Left ventricle myocardium superior (tissue), 1 donor: ENCODE measurements at regions not wholly inside any gene's neighbourhood (a gene's known extent, or its start where the extent isn't known, plus 50 kb on each side); places are given as distances from the start of the nearest gene placed in this dataset.
A peak's percentile ranks its signal among the peaks of the same experiment; 100 is the strongest.

ENCODE experiments used
- ATAC-seq: fragments of 200-7000 bp; cut with Tn5 transposase; one replicate; pipeline ENCODE4 v1.9.1; 2020; ENCODE audit warnings: mild to moderate bottlenecking, moderate library complexity
- DNase-seq: peaks from one replicate; pipeline ENCODE4 v3.0.0-alpha.2; 2020
- intact Hi-C: fragments of 100-400 bp; cut with micrococcal nuclease; formaldehyde crosslinking; loops from one replicate; pipeline ENCODE4 v1.11.0; 2022
- donor health status: DM: no; HTN: yes; CAD: no; lungs with severe emphysema.

GRCh38 chr15:39165020-39165706 lies 415.7 kb upstream of the THBS1 start:
- DNase-seq (no peak), ATAC-seq (no peak)
- intact Hi-C loops, result loop anchor here (5.0 to 10.0 kb wide), 2 partner anchors 277 to 590 kb away; no protein-coding TSS in a partner anchor

GRCh38 chr15:39167164-39168058 lies 413.5 kb upstream of the THBS1 start:
- ATAC-seq (peak; percentile 58), DNase-seq (no peak)
- intact Hi-C loops, result loop anchor here (5.0 to 10.0 kb wide), 2 partner anchors 275 to 587 kb away; no protein-coding TSS in a partner anchor

- ATAC-seq, result peak; percentile 92
- DNase-seq, result no peak
- intact Hi-C loops, result loop anchor here (5.0 kb wide), 1 partner anchor 405 kb away; no protein-coding TSS in a partner anchor
Measured at GRCh38 chr15:39171944-39172368, 408.9 kb upstream of the THBS1 start.

GRCh38 chr15:39172380-39173281 lies 408.2 kb upstream of the THBS1 start:
- peak; percentile 79 for ATAC-seq
- intact Hi-C loops, result loop anchor here (5.0 kb wide), 1 partner anchor 405 kb away; no protein-coding TSS in a partner anchor
- no peak for DNase-seq

GRCh38 chr15:39173426-39173825 lies 407.5 kb upstream of the THBS1 start:
- intact Hi-C loops, result loop anchor here (5.0 kb wide), 1 partner anchor 404 kb away; no protein-coding TSS in a partner anchor
- no peak for DNase-seq
- no peak for ATAC-seq

- intact Hi-C loops, result loop anchor here (5.0 kb wide), 1 partner anchor 403 kb away; no protein-coding TSS in a partner anchor
- DNase-seq (no peak), ATAC-seq (no peak)
Measured at GRCh38 chr15:39174332-39174731, 406.5 kb upstream of the THBS1 start.

GRCh38 chr15:39176030-39176429 lies 404.8 kb upstream of the THBS1 start:
- ATAC-seq (no peak), DNase-seq (no peak)
- intact Hi-C loops, result no loop called here

GRCh38 chr15:39177561-39177960 lies 403.3 kb upstream of the THBS1 start:
- intact Hi-C loops, result no loop called here
- ATAC-seq (no peak), DNase-seq (no peak)

GRCh38 chr15:39180030-39180429 lies 400.8 kb upstream of the THBS1 start:
- no peak for ATAC-seq
- DNase-seq, result no peak
- intact Hi-C loops, result no loop called here

GRCh38 chr15:39180483-39180933 lies 400.4 kb upstream of the THBS1 start:
- DNase-seq (no peak), ATAC-seq (no peak)
- intact Hi-C loops, result no loop called here

GRCh38 chr15:39181056-39181747 lies 399.7 kb upstream of the THBS1 start:
- intact Hi-C loops, result no loop called here
- ATAC-seq (no peak), DNase-seq (no peak)

- DNase-seq (no peak), ATAC-seq (no peak)
- intact Hi-C loops, result no loop called here
Measured at GRCh38 chr15:39181940-39182339, 398.9 kb upstream of the THBS1 start.

- no peak for ATAC-seq
- intact Hi-C loops, result no loop called here
Measured at GRCh38 chr15:39183164-39183881, 397.6 kb upstream of the THBS1 start.

GRCh38 chr15:39184701-39185390 lies 396.0 kb upstream of the THBS1 start:
- ATAC-seq, result no peak
- no peak for DNase-seq
- intact Hi-C loops, result no loop called here

More at GRCh38 chr15:39183164-39183881, 397.6 kb upstream of the THBS1 start:
- DNase-seq, result no peak

GRCh38 chr15:39188314-39188713 lies 392.6 kb upstream of the THBS1 start:
- ATAC-seq, result no peak
- intact Hi-C loops, result no loop called here
- no peak for DNase-seq

GRCh38 chr15:39188930-39189329 lies 391.9 kb upstream of the THBS1 start:
- intact Hi-C loops, result no loop called here
- ATAC-seq, result no peak

GRCh38 chr15:39191871-39192291 lies 389.0 kb upstream of the THBS1 start:
- no peak for DNase-seq
- ATAC-seq, result no peak
- intact Hi-C loops, result no loop called here

More at GRCh38 chr15:39188930-39189329, 391.9 kb upstream of the THBS1 start:
- DNase-seq, result no peak
